Umbilical cord (tissue), 1 donor: ENCODE measurements at regions not wholly inside any gene's neighbourhood (a gene's known extent, or its start where the extent isn't known, plus 50 kb on each side); places are given as distances from the start of the nearest gene placed in this dataset.
"Not testable (repeated sequence)": the region's sequence is repeated elsewhere in the genome, so short reads cannot be mapped to it uniquely, and the experiment has no call there.

Experiments
- DNase-seq: peaks from one replicate; pipeline ENCODE4 v3.0.0-alpha.2; 2015; ENCODE audit warnings: low spot score

DNA sequence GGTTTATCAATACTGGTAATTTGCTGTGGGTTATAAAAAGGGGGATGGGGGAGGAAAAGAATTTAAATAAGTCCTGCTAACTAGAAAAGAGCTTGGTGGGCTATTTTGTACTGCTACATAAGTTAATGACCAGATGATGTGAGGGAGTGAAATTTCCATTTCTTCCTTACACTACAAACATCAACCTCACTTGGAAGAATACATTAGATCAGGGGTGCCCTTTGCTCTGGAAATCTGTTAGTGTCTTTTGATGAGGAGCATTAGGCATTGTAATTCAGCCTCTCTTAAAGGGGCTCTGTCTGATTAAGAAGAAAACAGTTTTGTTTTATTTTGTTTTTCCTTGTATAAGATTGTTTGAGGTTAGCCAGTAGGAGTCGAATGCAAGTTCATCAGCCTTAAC, 576.4 kb upstream of the TBL1XR1 start:
- no peak for DNase-seq

- peak; percentile 36 for DNase-seq
These were observed 579.4 kb upstream of the TBL1XR1 start for GRCh38 chr3:177776661-177777101.

DNA sequence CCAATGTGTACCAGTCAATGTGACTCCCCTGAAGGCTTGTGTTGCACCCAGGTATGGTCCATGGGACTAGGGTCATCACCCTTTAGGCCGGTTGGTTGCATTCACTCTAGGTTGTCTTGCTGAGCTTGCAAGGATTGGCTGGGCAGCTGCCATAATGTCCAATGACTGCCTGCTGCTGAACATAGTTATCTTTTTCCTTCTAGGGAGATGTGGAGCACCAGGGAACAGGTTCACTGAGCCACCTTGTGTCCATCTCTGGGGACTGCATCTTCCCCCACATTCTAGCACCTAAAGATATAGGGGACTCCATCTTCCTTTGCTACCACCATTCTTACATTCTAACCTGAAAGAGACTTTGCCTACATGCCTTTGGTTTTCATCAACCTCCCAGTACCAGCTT, 580.4 kb upstream of the TBL1XR1 start:
- DNase-seq: no peak

DNA sequence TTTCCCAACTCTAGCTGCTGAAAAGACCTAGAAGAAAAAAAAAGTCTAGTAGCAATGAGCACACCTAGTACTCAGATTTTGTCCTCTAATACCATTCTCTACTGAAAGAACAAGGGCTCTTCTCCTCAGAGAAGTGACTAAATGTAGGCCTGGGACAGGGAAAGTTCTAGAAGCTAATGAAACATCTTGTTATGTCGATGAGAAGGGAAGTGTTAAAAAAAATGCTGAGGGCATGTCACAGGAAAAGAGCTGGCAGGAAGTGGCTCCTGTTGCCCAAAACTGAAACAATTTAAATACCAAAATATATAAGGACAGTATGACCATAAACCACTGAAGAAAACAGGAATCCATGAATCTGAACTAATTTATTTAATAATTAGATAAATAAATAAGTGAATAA, 581.4 kb upstream of the TBL1XR1 start:
- no peak for DNase-seq

- DNase-seq: peak; percentile 72
These were observed 584.4 kb upstream of the TBL1XR1 start for GRCh38 chr3:177781686-177782161.

GRCh38 chr3:177783338-177783737, 586.1 kb upstream of the TBL1XR1 start:
- DNase-seq: no peak

GRCh38 chr3:177783767-177784166, 586.5 kb upstream of the TBL1XR1 start:
- DNase-seq: no peak

GRCh38 chr3:177787279-177788041, 590.2 kb upstream of the TBL1XR1 start:
- no peak for DNase-seq

GRCh38 chr3:177789500-177789899, 592.2 kb upstream of the TBL1XR1 start:
- DNase-seq: peak; percentile 89

DNA sequence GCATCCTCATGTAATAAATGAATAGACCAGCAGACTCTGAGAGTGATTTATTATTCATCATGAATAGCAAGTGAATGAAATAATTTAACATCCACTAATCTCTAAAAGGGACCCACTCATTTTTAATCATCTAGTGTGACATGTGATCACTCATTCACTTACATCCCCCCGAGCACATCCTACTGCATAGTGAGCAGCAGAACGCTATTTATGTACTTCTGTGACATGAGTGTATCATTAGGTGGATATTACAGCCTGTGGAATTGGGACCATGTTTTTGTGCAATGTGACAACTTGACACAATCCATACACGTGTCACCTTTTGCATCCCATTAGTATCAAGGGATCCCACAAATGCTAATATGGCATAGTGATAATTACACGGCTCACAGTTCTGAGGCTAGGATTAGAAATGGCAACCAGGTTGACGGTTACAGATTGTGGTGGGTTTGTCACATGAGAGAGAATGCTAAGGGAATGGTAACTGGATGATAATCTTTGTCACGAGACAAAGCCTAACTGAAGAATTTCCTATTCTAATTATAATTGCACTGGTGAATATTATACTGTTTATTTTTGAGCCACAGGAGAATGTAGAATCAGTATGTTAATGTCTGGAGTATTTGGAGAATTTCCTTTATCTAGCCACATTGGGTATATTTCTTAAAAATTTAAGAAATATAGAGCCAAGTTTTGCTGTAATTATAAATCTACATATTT, 595.2 kb upstream of the TBL1XR1 start:
- DNase-seq: no peak

- no peak for DNase-seq
These were observed 596.2 kb upstream of the TBL1XR1 start for GRCh38 chr3:177793451-177793850.

GRCh38 chr3:177795216-177795615, 597.9 kb upstream of the TBL1XR1 start:
- DNase-seq: no peak

DNA sequence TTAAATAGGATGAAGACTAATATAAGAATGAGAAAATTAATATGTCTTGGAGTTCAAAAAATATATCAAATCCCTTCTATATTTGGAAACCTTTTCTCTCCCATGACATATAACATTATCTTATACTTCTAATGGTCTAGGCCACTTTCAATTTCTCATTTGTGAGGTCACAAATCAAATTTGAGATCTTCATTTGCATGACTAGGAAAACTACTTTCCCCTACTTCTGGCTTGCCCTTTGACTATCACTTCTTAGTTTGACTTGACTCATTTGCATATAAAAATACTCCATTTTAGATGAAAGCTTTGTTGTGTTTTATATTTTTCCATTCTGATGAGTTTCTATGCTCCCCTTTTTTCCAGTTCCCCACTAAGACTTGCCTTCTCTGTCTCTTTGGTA, 598.6 kb upstream of the TBL1XR1 start:
- DNase-seq: no peak

DNA sequence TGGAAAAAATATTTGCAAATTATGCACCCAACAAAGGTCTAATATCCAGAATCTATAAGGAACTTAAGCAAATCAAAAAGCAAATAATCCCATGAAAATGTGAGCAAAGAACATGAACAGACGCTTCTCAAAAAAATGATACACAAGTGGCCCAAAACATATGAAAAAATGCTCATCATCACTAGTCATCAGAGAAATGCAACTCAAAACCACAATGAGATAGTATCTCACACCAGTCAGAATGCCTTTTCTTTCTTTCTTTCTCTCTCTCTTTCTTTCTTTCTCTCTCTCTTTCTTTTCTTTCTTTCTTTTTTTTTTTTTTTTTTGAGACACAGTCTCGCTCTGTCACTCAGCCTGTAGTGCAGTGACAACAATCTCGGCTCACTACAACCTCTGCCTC, 602.9 kb upstream of the TBL1XR1 start:
- not testable (repeated sequence) for DNase-seq

GRCh38 chr3:177800561-177800960, 603.3 kb upstream of the TBL1XR1 start:
- DNase-seq: no peak

DNA sequence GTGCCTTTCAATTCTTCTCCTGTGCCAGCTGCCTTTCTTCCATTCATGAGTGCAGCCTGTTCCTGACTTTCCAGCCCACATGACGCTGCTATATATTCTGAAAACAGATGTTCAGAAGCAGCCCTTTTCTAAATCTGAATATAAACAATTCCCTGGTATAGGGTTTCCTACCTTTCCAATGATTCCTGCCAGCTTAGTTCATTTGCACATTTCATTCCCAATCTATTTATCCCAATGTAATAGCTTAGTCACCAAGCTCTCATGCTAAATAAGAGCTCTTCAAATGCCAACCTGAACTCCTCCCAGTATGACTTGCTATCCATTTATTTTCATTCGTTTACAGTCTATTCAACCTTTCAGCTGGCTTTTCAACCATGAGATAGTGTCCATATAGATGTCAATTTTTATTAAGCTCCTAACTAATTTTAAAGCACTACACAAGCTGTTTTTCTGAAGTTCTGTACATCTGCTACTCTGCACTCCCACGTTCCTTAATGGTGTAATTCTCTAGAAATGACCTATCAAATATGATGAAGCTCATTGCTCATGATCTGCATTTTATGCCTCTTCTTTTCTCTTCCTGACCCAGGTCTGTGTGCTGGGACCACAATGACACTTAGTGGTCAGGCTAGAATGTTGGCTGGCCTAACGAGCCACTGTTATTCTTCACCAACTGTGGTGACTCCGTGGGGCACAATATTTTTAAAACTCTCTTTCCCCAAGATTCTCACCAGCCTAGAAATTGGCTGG, 605.0 kb upstream of the TBL1XR1 start:
- no peak for DNase-seq

- no peak for DNase-seq
These were observed 606.2 kb upstream of the TBL1XR1 start for GRCh38 chr3:177803500-177803899.

GRCh38 chr3:177804032-177804431, 606.8 kb upstream of the TBL1XR1 start:
- DNase-seq: no peak

GRCh38 chr3:177804646-177805045, 607.4 kb upstream of the TBL1XR1 start:
- no peak for DNase-seq

DNA sequence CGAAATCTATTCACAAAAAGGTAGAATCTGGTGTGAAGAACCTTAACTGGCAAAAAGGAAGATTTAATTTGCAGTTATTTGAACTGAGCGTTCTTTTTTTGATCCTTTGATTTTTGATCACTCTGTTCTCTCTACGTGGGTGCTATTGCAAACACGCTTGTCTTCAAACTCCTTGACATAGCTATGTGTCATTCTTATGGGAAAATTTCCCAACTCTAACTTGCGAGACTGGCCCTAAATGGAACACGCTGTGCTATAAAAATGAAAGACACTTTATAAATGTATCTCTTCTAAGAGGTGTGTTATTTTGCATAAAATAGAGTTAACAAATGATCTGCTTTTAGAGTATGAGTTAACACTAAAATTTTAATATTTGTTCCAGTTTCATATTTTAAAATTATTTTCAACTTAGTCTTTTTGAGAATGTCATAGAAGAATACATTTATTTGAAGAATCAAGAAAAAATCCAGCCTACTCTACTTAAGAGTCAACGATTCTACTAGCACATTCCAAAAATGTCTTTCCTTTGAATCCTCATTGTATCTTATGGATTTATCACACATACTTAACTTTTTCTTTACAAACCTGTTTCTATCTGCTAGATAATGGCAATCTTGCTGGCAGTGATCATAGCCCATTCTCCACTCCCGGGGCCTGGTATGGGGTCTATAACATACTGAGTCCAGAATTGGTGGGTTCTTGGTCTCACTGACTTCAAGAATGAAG, 610.0 kb upstream of the TBL1XR1 start:
- DNase-seq: no peak

- DNase-seq: not testable (repeated sequence)
These were observed 611.7 kb upstream of the TBL1XR1 start for GRCh38 chr3:177808928-177809478.
